GM21447 (cell line): ENCODE measurements at regions not wholly inside any gene's neighbourhood (a gene's known extent, or its start where the extent isn't known, plus 50 kb on each side); places are given as distances from the start of the nearest gene placed in this dataset.
A peak's percentile ranks its signal among the peaks of the same experiment; 100 is the strongest.

Source experiments
- ATAC-seq: cut with Tn5 transposase; IDR thresholded peaks from one replicate; pipeline ENCODE4 v1.9.1; 2021; ENCODE audit not compliant: unreplicated experiment

DNA sequence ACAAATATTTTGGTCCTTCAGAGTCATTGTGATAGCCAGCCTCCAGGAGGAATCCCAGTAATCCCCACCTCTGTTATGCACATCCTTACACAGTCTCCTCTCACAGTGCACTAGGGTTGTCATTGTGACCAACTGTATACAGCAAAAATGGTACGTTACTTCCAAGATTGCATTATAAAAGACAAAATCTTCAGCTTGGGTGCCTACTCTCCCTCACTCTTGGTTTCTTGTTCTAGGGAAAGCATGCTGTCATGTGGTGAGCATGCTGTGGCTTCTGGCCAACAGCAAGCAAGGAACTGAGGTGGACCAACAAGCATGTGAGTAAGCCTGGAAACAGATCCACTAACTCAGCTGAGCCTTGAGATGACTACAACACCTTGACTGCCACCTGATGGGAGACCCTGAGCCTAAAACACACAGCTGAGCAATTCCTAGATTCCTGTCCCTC is 130.1 kb upstream of the DST start:
- no peak for ATAC-seq

DNA sequence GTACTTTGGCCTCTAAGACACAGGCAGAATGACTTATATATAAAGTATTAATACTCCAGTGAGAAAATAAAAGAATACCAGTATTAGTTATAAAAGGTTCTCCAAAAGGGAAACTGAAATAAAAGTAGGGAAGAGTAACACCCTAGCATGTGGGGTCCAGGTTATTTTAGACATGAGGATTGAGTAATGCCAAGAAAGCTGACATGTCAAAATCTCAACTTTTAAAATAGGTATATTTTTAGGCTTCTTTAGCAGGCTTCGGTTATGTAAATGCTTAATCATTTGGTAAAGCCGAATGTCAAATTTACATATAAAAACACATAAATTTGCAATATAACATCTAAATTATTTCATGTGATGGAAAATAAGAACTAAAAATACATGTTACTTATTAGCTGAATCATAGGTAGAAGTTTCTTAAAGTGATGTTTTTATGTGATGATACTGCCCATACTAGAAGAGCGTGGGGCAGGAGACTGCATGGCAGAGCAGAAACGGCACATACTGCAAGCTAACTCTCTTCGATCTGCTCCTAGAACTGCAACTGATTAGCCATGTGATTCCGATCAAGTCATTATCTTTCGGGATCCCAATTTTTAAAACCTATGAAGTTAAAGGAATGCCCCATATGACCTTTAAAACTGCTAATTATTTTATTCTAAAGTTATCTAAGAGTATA is 129.4 kb upstream of the DST start:
- no peak for ATAC-seq

DNA sequence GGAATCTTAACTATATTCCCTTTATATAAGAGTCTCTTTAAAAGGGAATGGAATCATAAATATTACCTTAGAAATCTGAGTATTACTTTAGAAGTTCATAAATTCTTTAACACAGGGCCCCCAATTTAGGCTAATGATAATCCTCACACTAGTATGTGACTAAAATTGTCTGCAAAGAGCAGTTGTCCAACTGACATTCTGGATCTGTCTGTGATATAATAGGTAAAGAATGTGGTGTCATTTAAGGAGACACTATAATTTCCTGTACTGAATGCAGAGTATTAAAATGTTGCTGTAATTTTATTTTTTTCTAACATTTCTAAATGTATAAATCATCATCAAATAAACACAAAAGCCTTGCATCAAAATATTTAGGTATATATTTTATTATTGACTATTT is 128.5 kb upstream of the DST start:
- no peak for ATAC-seq

GRCh38 chr6:56770011-56770520 is 127.4 kb upstream of the DST start:
- ATAC-seq = no peak

DNA sequence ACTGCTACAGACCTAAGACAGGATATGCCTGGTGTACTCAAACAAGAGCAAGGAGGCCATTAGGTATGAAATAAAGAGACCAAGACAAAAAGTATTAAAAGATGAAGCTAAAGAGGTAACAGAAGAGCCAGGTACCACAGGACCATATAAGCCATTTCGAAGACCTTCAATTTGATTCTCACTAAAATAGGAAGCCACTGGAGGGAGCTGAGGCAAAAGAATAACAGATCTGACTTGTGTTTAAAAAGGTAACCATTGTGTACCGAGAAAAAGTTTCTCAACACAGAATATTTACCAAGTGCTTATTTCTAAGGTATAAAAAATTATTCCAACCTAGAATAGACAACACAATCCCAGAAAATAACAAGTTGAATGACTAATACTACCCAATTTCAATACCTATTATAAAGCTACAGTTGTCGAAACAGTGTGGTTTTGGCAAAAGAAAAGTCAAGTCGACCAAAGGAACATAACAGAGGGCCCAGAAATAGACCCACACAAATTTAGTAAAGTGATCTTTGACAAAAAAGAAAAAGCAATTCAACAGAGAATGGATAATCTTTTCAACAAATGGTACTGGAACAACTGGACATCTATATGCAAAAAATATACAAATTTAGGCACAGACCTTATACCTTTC is 125.3 kb upstream of the DST start:
- no peak for ATAC-seq

GRCh38 chr6:56767435-56767834 is 124.7 kb upstream of the DST start:
- ATAC-seq = no peak

- ATAC-seq = peak; percentile 72
These were observed 124.1 kb upstream of the DST start for GRCh38 chr6:56766806-56767178.

GRCh38 chr6:56766139-56766805 is 123.6 kb upstream of the DST start:
- no peak for ATAC-seq

DNA sequence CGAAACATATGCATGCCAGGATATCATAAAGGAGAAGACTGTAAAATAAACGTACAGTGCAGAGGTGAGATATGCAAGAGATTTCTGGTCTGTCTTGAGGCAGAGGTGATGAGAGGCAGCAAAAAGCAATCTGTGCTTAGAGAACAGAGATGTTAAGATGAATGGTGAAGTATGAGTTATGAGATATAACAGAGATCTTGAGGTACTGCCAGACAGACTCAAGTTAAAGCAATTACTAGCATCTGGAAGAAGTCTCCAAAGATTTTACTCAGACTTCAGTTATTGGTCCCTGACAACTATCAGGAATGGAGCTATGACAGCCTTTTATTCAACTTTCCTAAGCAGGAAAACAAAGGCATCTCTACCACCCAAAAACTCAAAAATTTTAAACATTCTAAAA is 122.8 kb upstream of the DST start:
- ATAC-seq = no peak

DNA sequence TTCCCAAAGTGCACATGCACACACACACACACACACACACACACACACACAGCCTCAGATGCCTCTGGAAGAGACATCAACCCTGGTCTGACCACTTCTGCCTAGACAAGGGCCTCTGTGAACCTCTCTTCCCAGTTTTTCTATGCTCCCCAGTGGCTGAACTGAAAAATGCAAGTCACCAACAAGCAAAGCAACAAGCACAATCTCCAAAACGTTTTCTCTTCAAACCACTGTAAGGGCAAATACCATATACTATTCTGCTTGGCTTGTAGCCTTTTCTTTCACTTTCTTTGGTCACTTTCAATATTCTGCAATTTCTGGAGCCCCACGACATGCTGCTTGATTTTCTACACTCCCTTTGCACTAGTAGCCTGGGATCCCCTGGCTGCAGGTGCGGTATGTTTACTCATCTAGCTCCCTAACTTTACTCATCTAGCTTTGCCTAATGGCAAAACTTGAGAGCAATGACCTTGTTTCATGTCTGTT is 121.4 kb upstream of the DST start:
- ATAC-seq = peak; percentile 55

- no peak for ATAC-seq
These were observed 119.0 kb upstream of the DST start for GRCh38 chr6:56761651-56762050.

- ATAC-seq = no peak
These were observed 118.2 kb upstream of the DST start for GRCh38 chr6:56760842-56761241.

DNA sequence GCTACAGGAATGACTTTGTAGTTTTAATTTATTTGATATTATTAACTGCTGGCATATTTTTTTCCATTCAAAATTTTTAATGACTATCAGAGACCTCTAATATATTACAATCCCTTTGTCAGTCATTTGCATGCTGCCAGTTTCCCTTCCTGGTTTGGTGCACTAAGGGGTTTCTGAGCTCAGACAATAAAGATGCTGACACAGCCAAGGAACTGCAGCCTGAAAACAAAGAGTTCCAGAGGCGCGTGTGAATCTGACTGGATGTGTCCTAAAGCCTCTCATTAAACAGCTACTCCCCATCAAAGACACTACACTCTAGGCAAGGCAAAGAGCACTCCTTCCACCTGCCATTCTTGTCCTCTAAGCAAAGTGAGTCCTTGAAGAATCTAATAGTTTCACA is 116.8 kb upstream of the DST start:
- ATAC-seq = peak; percentile 34

GRCh38 chr6:56758553-56758952 is 115.9 kb upstream of the DST start:
- no peak for ATAC-seq

GRCh38 chr6:56758120-56758519 is 115.4 kb upstream of the DST start:
- ATAC-seq = no peak

- no peak for ATAC-seq
These were observed 114.9 kb upstream of the DST start for GRCh38 chr6:56757588-56757984.

DNA sequence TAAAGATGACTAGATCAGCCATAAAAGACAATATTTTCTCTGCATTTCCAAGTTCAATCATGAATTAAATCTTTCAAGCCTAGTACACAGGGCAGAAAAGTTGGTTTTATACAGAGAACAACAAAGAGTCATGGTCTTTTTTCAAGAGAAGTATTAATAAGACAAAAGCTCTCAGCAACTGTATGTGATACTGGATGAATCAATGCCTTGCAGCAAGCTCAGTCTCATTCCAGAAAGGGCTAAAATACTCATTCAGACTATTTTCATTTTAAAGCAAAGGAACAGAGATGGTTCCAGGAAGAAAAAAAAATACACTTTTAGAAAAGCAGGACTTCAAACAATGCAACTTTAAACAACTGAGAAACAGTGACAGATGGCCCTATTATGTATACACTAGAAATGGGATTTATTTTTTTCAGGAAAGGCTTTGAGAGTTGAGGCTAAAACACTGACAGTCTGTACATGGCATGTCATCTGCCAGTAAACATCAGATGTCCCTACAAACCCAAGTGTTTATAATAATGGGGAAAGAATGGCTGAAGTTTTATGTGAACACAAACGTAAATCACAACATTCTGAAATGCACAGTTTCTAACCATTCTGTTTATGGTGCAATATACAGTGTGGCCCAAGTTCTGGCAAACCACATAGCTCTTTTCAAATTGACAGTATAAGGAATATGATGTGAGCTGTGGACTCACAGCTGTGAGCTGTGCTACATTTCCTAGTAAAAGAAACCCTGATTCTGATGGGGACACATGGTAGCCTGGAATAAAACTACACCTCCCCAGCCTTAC is 114.3 kb upstream of the DST start:
- no peak for ATAC-seq

- ATAC-seq = no peak
These were observed 113.6 kb upstream of the DST start for GRCh38 chr6:56756219-56756789.

DNA sequence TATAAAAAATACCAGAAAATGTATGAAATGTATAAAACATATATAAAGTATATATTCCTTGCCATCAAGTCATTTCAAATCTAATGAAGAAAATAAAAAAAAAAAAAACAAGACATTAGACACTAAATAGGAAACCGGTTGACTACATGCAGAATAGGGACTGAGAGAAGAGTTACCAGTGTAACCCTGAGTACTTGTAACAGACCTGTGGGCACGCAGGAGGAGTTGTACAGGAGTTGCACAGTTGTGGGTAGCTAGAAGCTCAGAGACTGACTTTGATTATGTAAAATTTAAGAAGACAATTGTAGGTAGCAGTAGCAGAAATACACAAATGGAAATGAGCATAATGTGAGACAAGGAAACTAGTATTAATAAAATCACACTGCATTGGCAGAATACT is 112.4 kb upstream of the DST start:
- no peak for ATAC-seq

GRCh38 chr6:56753811-56754210 is 111.1 kb upstream of the DST start:
- no peak for ATAC-seq

DNA sequence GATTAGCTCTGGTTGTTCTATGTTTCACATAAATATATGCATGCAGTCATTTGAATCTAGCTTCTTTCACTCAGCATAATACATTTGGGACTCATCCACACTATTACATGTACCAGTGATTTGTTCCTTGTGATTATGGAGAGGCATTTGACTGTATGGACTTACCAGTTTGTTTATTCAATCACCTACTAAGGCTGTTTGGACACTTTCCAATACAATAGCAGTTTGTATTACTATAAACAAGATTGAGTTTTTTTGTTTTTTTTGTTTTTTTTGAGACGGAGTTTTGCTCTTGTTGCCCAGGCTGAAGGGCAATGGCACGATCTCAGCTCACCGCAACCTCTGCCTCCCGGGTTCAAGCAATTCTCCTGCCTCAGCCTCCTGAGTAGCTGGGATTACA is 109.8 kb upstream of the DST start:
- no peak for ATAC-seq
